ENCODE measurements at regions not wholly inside any gene's neighbourhood (a gene's known extent, or its start where the extent isn't known, plus 50 kb on each side); places are given as distances from the start of the nearest gene placed in this dataset.

GRCh38 chr2:51829477-51829876 is 797.5 kb upstream of the NRXN1 start:
- Histone ChIP-seq H3K27ac (ENCODE audit: low read depth, low read length) (no peak overlapping the region), H2AFZ (ENCODE audit: insufficient read depth, low read length, poor library complexity) (no peak overlapping the region), H3K23ac (ENCODE audit: low read length) (no peak overlapping the region), H3K4me1 (ENCODE audit: control insufficient read depth in 1 of 2, insufficient read depth in 2 of 2, low read length in 2 of 2) (no peaks in the 10 kb centered on the region), H4K91ac (ENCODE audit: low read depth, low read length) (no peak overlapping the region), H3K79me2 (ENCODE audit: control insufficient read depth, insufficient read depth, low read length, poor library complexity) (no peaks in the 10 kb centered on the region), H2BK5ac (ENCODE audit: low read depth, low read length, poor library complexity) (no peak overlapping the region), H3K14ac (ENCODE audit: low read length) (no peak overlapping the region), H3K36me3 (ENCODE audit: control insufficient read depth in 1 of 2, insufficient read depth in 2 of 2, low read length in 2 of 2) (no peaks in the 10 kb centered on the region), H3K4me2 (ENCODE audit: low read length) (no peak overlapping the region), H3K9ac (ENCODE audit: low read length) (no peak overlapping the region), H3K4me3 (ENCODE audit: low read depth, low read length) (no peak overlapping the region), H2AK5ac (ENCODE audit: low read length) (no peak overlapping the region), H4K12ac (ENCODE audit: low read depth, low read length) (no peak overlapping the region), H3K79me1 (ENCODE audit: low read length) (no peaks in the 10 kb centered on the region), H3K4ac (ENCODE audit: low read depth, low read length) (no peak overlapping the region), H3K18ac (ENCODE audit: low read length) (no peak overlapping the region), H2BK120ac (ENCODE audit: insufficient read depth, low read length, poor library complexity) (no peak overlapping the region), H4K8ac (ENCODE audit: low read depth, low read length) (no peak overlapping the region), H3K9me3 (ENCODE audit: insufficient read depth, low read depth, low read length) (no peaks in the 10 kb centered on the region), H2BK12ac (ENCODE audit: low read length) (no peak overlapping the region), H3K27me3 (ENCODE audit: insufficient read depth, low read length) (no peaks in the 10 kb centered on the region)
- DNase-seq: no peak

GRCh38 chr2:51825823-51826222 is 793.9 kb upstream of the NRXN1 start:
- Histone ChIP-seq H2AK5ac (ENCODE audit: low read length) (no peak overlapping the region), H3K14ac (ENCODE audit: low read length) (no peak overlapping the region), H2BK120ac (ENCODE audit: insufficient read depth, low read length, poor library complexity) (no peak overlapping the region), H2BK5ac (ENCODE audit: low read depth, low read length, poor library complexity) (no peak overlapping the region), H3K27ac (ENCODE audit: low read depth, low read length) (no peak overlapping the region), H3K9me3 (ENCODE audit: insufficient read depth, low read depth, low read length) (no peaks in the 10 kb centered on the region), H3K4me2 (ENCODE audit: low read length) (no peak overlapping the region), H3K79me1 (ENCODE audit: low read length) (no peaks in the 10 kb centered on the region), H3K9ac (ENCODE audit: low read length) (no peak overlapping the region), H4K8ac (ENCODE audit: low read depth, low read length) (no peak overlapping the region), H2BK12ac (ENCODE audit: low read length) (no peak overlapping the region), H3K18ac (ENCODE audit: low read length) (no peak overlapping the region), H3K36me3 (ENCODE audit: control insufficient read depth in 1 of 2, insufficient read depth in 2 of 2, low read length in 2 of 2) (no peaks in the 10 kb centered on the region), H3K4ac (ENCODE audit: low read depth, low read length) (no peak overlapping the region), H3K23ac (ENCODE audit: low read length) (no peak overlapping the region), H3K27me3 (ENCODE audit: insufficient read depth, low read length) (no peaks in the 10 kb centered on the region), H3K79me2 (ENCODE audit: control insufficient read depth, insufficient read depth, low read length, poor library complexity) (no peaks in the 10 kb centered on the region), H2AFZ (ENCODE audit: insufficient read depth, low read length, poor library complexity) (no peak overlapping the region), H4K12ac (ENCODE audit: low read depth, low read length) (no peak overlapping the region), H3K4me3 (ENCODE audit: low read depth, low read length) (no peak overlapping the region), H4K91ac (ENCODE audit: low read depth, low read length) (no peak overlapping the region), H3K4me1 (ENCODE audit: control insufficient read depth in 1 of 2, insufficient read depth in 2 of 2, low read length in 2 of 2) (no peaks in the 10 kb centered on the region)
- DNase-seq: no peak
- no CpG with 5 or more reads among the region's 1 CpG for WGBS (ENCODE audit: extremely low coverage, insufficient coverage, insufficient read length)

- Histone ChIP-seq H3K23ac (ENCODE audit: low read length) (no peak overlapping the region), H3K9ac (ENCODE audit: low read length) (no peak overlapping the region), H3K14ac (ENCODE audit: low read length) (no peak overlapping the region), H3K27me3 (ENCODE audit: insufficient read depth, low read length) (no peaks in the 10 kb centered on the region), H3K4ac (ENCODE audit: low read depth, low read length) (no peak overlapping the region), H2BK12ac (ENCODE audit: low read length) (no peak overlapping the region), H4K12ac (ENCODE audit: low read depth, low read length) (no peak overlapping the region), H2BK5ac (ENCODE audit: low read depth, low read length, poor library complexity) (no peak overlapping the region), H2AFZ (ENCODE audit: insufficient read depth, low read length, poor library complexity) (no peak overlapping the region), H3K18ac (ENCODE audit: low read length) (no peak overlapping the region), H2BK120ac (ENCODE audit: insufficient read depth, low read length, poor library complexity) (no peak overlapping the region), H3K36me3 (ENCODE audit: control insufficient read depth in 1 of 2, insufficient read depth in 2 of 2, low read length in 2 of 2) (no peaks in the 10 kb centered on the region), H3K9me3 (ENCODE audit: insufficient read depth, low read depth, low read length) (no peaks in the 10 kb centered on the region), H3K27ac (ENCODE audit: low read depth, low read length) (no peak overlapping the region), H3K79me1 (ENCODE audit: low read length) (no peaks in the 10 kb centered on the region), H3K79me2 (ENCODE audit: control insufficient read depth, insufficient read depth, low read length, poor library complexity) (no peaks in the 10 kb centered on the region), H3K4me2 (ENCODE audit: low read length) (no peak overlapping the region), H4K8ac (ENCODE audit: low read depth, low read length) (no peak overlapping the region), H3K4me3 (ENCODE audit: low read depth, low read length) (no peak overlapping the region), H3K4me1 (ENCODE audit: control insufficient read depth in 1 of 2, insufficient read depth in 2 of 2, low read length in 2 of 2) (no peaks in the 10 kb centered on the region), H2AK5ac (ENCODE audit: low read length) (no peak overlapping the region), H4K91ac (ENCODE audit: low read depth, low read length) (no peak overlapping the region)
- no peak for DNase-seq
Observed at GRCh38 chr2:51813247-51813646, 781.3 kb upstream of the NRXN1 start.

- Histone ChIP-seq H3K79me1 (ENCODE audit: low read length) (no peaks in the 10 kb centered on the region), H4K12ac (ENCODE audit: low read depth, low read length) (no peak overlapping the region), H3K18ac (ENCODE audit: low read length) (no peak overlapping the region), H2BK12ac (ENCODE audit: low read length) (no peak overlapping the region), H3K4me3 (ENCODE audit: low read depth, low read length) (no peak overlapping the region), H2BK5ac (ENCODE audit: low read depth, low read length, poor library complexity) (no peak overlapping the region), H3K79me2 (ENCODE audit: control insufficient read depth, insufficient read depth, low read length, poor library complexity) (no peaks in the 10 kb centered on the region), H3K23ac (ENCODE audit: low read length) (no peak overlapping the region), H2AK5ac (ENCODE audit: low read length) (no peak overlapping the region), H2BK120ac (ENCODE audit: insufficient read depth, low read length, poor library complexity) (no peak overlapping the region), H3K9ac (ENCODE audit: low read length) (no peak overlapping the region), H3K14ac (ENCODE audit: low read length) (no peak overlapping the region), H3K27me3 (ENCODE audit: insufficient read depth, low read length) (no peaks in the 10 kb centered on the region), H3K4ac (ENCODE audit: low read depth, low read length) (no peak overlapping the region), H3K36me3 (ENCODE audit: control insufficient read depth in 1 of 2, insufficient read depth in 2 of 2, low read length in 2 of 2) (no peaks in the 10 kb centered on the region), H4K8ac (ENCODE audit: low read depth, low read length) (no peak overlapping the region), H2AFZ (ENCODE audit: insufficient read depth, low read length, poor library complexity) (no peak overlapping the region), H3K4me1 (ENCODE audit: control insufficient read depth in 1 of 2, insufficient read depth in 2 of 2, low read length in 2 of 2) (no peaks in the 10 kb centered on the region), H3K4me2 (ENCODE audit: low read length) (no peak overlapping the region), H3K27ac (ENCODE audit: low read depth, low read length) (no peak overlapping the region), H3K9me3 (ENCODE audit: insufficient read depth, low read depth, low read length) (no peaks in the 10 kb centered on the region), H4K91ac (ENCODE audit: low read depth, low read length) (no peak overlapping the region)
- DNase-seq: no peak
- no CpG with 5 or more reads among the region's 9 CpGs for WGBS (ENCODE audit: extremely low coverage, insufficient coverage, insufficient read length)
Observed at GRCh38 chr2:51812138-51812866, 780.4 kb upstream of the NRXN1 start.

All from trophoblast cell (in vitro differentiated cells and primary cell).